ENCODE measurements at regions not wholly inside any gene's neighbourhood (a gene's known extent, or its start where the extent isn't known, plus 50 kb on each side); places are given as distances from the start of the nearest gene placed in this dataset.
A peak's percentile ranks its signal among the peaks of the same experiment; 100 is the strongest.

DNA sequence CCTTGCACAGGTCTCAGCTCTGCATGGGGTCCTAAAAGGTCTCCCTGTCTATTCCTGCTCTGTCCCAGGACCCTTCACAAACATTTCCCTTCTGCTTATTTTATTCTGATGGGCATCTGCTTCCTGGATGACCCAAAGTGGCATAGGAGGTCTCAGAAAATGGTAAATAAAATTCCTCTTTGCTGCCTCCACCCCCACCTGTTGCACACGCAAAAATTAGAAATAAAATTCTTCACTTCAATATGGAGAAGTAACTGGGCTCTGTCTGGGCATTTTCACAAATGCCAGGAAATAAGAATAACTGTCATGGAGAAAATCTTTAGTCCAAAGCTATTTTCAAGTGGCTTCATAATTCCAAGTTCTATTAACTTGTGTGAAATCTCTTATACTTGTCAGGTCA is 106.6 kb upstream of the MAP1B start:
- Histone ChIP-seq H3K18ac (ENCODE audit: low read length) (no peak overlapping the region), H2BK5ac (ENCODE audit: low read length) (no peak overlapping the region), H3K4me2 (ENCODE audit: insufficient read depth, low read length, poor library complexity, severe bottlenecking) (no peak overlapping the region), H3K27ac (replicated peaks; ENCODE audit: low read length) (no peak overlapping the region), H2AFZ (ENCODE audit: low read length) (no peak overlapping the region), H3K9me3 (replicated peaks in 1 of 2; ENCODE audit: control insufficient read depth in 2 of 2, insufficient read depth in 1 of 2, low read depth in 1 of 2, low read length in 2 of 2) (peaks cover 0 to 4% of the 10 kb centered on the region in 2 donors), H4K91ac (ENCODE audit: low read depth, low read length, poor library complexity) (no peak overlapping the region), H3K23ac (ENCODE audit: low read depth, low read length, poor library complexity) (no peak overlapping the region), H2BK120ac (ENCODE audit: low read depth, low read length) (no peak overlapping the region), H2BK15ac (ENCODE audit: low read length) (no peak overlapping the region), H2BK12ac (ENCODE audit: low read length) (no peak overlapping the region), H3K14ac (ENCODE audit: low read length) (no peak overlapping the region), H3K4me3 (ENCODE audit: low read length in 2 of 2) (no peak overlapping the region), H3K4me1 (ENCODE audit: control insufficient read depth in 2 of 2, insufficient read depth in 1 of 2, low read depth in 1 of 2, low read length in 2 of 2) (peaks cover 1 to 2% of the 10 kb centered on the region in 2 donors), H3K9ac (ENCODE audit: low read depth, low read length, poor library complexity) (no peak overlapping the region), H3K4ac (ENCODE audit: low read length) (no peak overlapping the region), H3K27me3 (ENCODE audit: control insufficient read depth in 3 of 3, insufficient read depth in 3 of 3, low read depth in 1 of 3, low read length in 3 of 3) (no peaks in the 10 kb centered on the region), H3K79me1 (ENCODE audit: low read depth, low read length) (no peaks in the 10 kb centered on the region), H4K8ac (ENCODE audit: low read depth, low read length) (no peak overlapping the region), H3K36me3 (replicated peaks in 1 of 2; ENCODE audit: control insufficient read depth in 2 of 2, insufficient read depth in 2 of 2, low read length in 2 of 2) (no peaks in the 10 kb centered on the region), H2AK5ac (ENCODE audit: low read depth, low read length) (no peak overlapping the region)
- DNase-seq (ENCODE audit: low spot score) = no peak
- no CpG with 5 or more reads among the region's 1 CpG for WGBS, 2 donors (ENCODE audit: extremely low coverage in 2 of 2, insufficient read length in 2 of 2, insufficient replicate concordance in 1 of 2)

DNA sequence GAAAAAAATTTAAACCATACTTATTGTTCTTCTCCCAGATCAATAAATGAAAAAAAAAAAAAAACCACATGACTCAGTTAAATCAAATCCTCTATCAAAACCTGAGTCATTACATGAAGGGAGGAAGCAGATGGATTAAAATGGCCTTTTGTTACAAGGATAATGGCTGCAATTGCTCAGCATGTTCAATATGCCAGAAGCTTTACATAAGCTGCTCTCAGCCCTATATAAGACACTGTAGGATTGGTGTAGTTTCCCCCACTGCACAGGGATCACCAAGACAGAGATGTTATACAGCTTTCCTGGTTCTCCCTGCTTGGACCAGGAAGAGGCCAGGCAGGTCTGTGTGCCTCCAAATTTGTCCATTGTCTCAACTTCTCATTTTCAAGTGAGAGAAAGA is 101.6 kb upstream of the MAP1B start:
- no peak overlapping the region for H3K4ac ChIP-seq (ENCODE audit: low read length)
- no peak overlapping the region for H2BK120ac ChIP-seq (ENCODE audit: low read depth, low read length)
- no peak overlapping the region for H2AK5ac ChIP-seq (ENCODE audit: low read depth, low read length)
- no peak overlapping the region for H3K4me2 ChIP-seq (ENCODE audit: insufficient read depth, low read length, poor library complexity, severe bottlenecking)
- H3K14ac ChIP-seq (ENCODE audit: low read length) = no peak overlapping the region
- H2BK5ac ChIP-seq (ENCODE audit: low read length) = no peak overlapping the region
- no peak overlapping the region for H4K91ac ChIP-seq (ENCODE audit: low read depth, low read length, poor library complexity)
- H3K9ac ChIP-seq (ENCODE audit: low read depth, low read length, poor library complexity) = no peak overlapping the region
- no peak overlapping the region for H3K27ac ChIP-seq (replicated peaks; ENCODE audit: low read length)
- no peak overlapping the region for H3K4me3 ChIP-seq (ENCODE audit: low read length in 2 of 2)
- no peak overlapping the region for H3K18ac ChIP-seq (ENCODE audit: low read length)
- DNase-seq (ENCODE audit: low spot score) = no peak
- H3K36me3 ChIP-seq (replicated peaks in 1 of 2; ENCODE audit: control insufficient read depth in 2 of 2, insufficient read depth in 2 of 2, low read length in 2 of 2) = no peaks in the 10 kb centered on the region
- H3K9me3 ChIP-seq (replicated peaks in 1 of 2; ENCODE audit: control insufficient read depth in 2 of 2, insufficient read depth in 1 of 2, low read depth in 1 of 2, low read length in 2 of 2) = no peaks in the 10 kb centered on the region
- H4K8ac ChIP-seq (ENCODE audit: low read depth, low read length) = no peak overlapping the region
- peak overlapping the region; percentile 80 for H2AFZ ChIP-seq (ENCODE audit: low read length)
- no peak overlapping the region for H3K23ac ChIP-seq (ENCODE audit: low read depth, low read length, poor library complexity)
- no peaks in the 10 kb centered on the region for H3K79me1 ChIP-seq (ENCODE audit: low read depth, low read length)
- no peak overlapping the region for H2BK12ac ChIP-seq (ENCODE audit: low read length)
- H3K27me3 ChIP-seq (ENCODE audit: control insufficient read depth in 3 of 3, insufficient read depth in 3 of 3, low read depth in 1 of 3, low read length in 3 of 3) = no peaks in the 10 kb centered on the region
- H3K4me1 ChIP-seq (ENCODE audit: control insufficient read depth in 2 of 2, insufficient read depth in 1 of 2, low read depth in 1 of 2, low read length in 2 of 2) = peaks cover 9 to 14% of the 10 kb centered on the region in 2 donors
- H2BK15ac ChIP-seq (ENCODE audit: low read length) = no peak overlapping the region

GRCh38 chr5:72006361-72006760 is 100.9 kb upstream of the MAP1B start:
- H3K9me3 ChIP-seq (replicated peaks in 1 of 2; ENCODE audit: control insufficient read depth in 2 of 2, insufficient read depth in 1 of 2, low read depth in 1 of 2, low read length in 2 of 2) = no peaks in the 10 kb centered on the region
- WGBS, 2 donors (ENCODE audit: extremely low coverage in 2 of 2, insufficient read length in 2 of 2, insufficient replicate concordance in 1 of 2) = no CpG with 5 or more reads among the region's 1 CpG
- no peaks in the 10 kb centered on the region for H3K36me3 ChIP-seq (replicated peaks in 1 of 2; ENCODE audit: control insufficient read depth in 2 of 2, insufficient read depth in 2 of 2, low read length in 2 of 2)
- no peak for DNase-seq (ENCODE audit: low spot score)
- no peak overlapping the region for H2AK5ac ChIP-seq (ENCODE audit: low read depth, low read length)
- no peak overlapping the region for H3K4ac ChIP-seq (ENCODE audit: low read length)
- no peak overlapping the region for H4K91ac ChIP-seq (ENCODE audit: low read depth, low read length, poor library complexity)
- H2BK15ac ChIP-seq (ENCODE audit: low read length) = no peak overlapping the region
- H3K9ac ChIP-seq (ENCODE audit: low read depth, low read length, poor library complexity) = no peak overlapping the region
- H2AFZ ChIP-seq (ENCODE audit: low read length) = peak overlapping the region; percentile 80
- H3K4me1 ChIP-seq (ENCODE audit: control insufficient read depth in 2 of 2, insufficient read depth in 1 of 2, low read depth in 1 of 2, low read length in 2 of 2) = peaks cover 9 to 14% of the 10 kb centered on the region in 2 donors
- no peak overlapping the region for H4K8ac ChIP-seq (ENCODE audit: low read depth, low read length)
- no peaks in the 10 kb centered on the region for H3K27me3 ChIP-seq (ENCODE audit: control insufficient read depth in 3 of 3, insufficient read depth in 3 of 3, low read depth in 1 of 3, low read length in 3 of 3)
- no peak overlapping the region for H3K18ac ChIP-seq (ENCODE audit: low read length)
- H2BK5ac ChIP-seq (ENCODE audit: low read length) = no peak overlapping the region
- no peak overlapping the region for H3K27ac ChIP-seq (replicated peaks; ENCODE audit: low read length)
- no peak overlapping the region for H3K4me2 ChIP-seq (ENCODE audit: insufficient read depth, low read length, poor library complexity, severe bottlenecking)
- H2BK120ac ChIP-seq (ENCODE audit: low read depth, low read length) = no peak overlapping the region
- H3K23ac ChIP-seq (ENCODE audit: low read depth, low read length, poor library complexity) = no peak overlapping the region
- no peak overlapping the region for H3K14ac ChIP-seq (ENCODE audit: low read length)
- no peak overlapping the region for H3K4me3 ChIP-seq (ENCODE audit: low read length in 2 of 2)
- no peak overlapping the region for H2BK12ac ChIP-seq (ENCODE audit: low read length)
- H3K79me1 ChIP-seq (ENCODE audit: low read depth, low read length) = no peaks in the 10 kb centered on the region

DNA sequence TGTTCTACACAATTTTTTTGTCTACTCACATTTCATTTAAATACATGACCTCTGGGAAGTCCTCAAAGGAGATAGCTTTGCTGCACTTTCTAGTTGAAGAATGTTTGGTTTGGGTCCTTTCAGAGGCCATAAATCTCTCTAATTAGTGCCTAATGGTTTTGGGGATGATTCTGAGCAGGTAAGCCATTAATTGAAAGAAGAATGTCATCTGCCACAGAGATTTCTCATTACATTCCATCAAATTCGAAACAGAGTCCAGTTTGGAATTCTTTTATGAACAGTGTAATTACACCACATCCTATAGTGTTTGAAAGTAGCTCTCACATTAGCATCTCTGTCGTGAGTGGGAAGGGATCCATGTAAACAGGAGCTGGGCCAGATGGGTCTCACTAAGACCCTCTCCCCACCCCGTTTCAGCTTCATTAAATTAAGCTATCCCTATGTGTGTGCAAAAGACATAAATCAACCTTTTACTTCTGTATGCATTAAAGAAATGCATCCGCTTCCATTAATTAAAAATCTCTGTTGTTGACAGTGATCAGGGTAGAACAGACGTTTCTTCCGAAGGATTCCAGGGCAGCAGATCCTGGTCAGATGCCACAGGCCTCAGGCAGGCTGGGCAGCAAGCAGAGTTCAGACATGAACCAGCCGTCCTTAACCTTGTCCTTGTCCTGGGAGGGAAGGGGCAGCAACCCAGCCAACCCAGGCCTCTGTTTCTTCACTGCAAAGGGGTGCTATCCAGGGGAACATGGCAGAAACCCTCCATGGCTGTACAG is 99.8 kb upstream of the MAP1B start:
- no peak overlapping the region for H2BK12ac ChIP-seq (ENCODE audit: low read length)
- no peak for DNase-seq (ENCODE audit: low spot score)
- H3K79me1 ChIP-seq (ENCODE audit: low read depth, low read length) = no peaks in the 10 kb centered on the region
- H3K9me3 ChIP-seq (replicated peaks in 1 of 2; ENCODE audit: control insufficient read depth in 2 of 2, insufficient read depth in 1 of 2, low read depth in 1 of 2, low read length in 2 of 2) = no peaks in the 10 kb centered on the region
- peak overlapping the region; percentile 30 for H2AFZ ChIP-seq (ENCODE audit: low read length)
- H3K36me3 ChIP-seq (replicated peaks in 1 of 2; ENCODE audit: control insufficient read depth in 2 of 2, insufficient read depth in 2 of 2, low read length in 2 of 2) = no peaks in the 10 kb centered on the region
- H3K4ac ChIP-seq (ENCODE audit: low read length) = no peak overlapping the region
- H3K4me2 ChIP-seq (ENCODE audit: insufficient read depth, low read length, poor library complexity, severe bottlenecking) = no peak overlapping the region
- H2BK5ac ChIP-seq (ENCODE audit: low read length) = no peak overlapping the region
- no peak overlapping the region for H2BK15ac ChIP-seq (ENCODE audit: low read length)
- WGBS, 2 donors (ENCODE audit: extremely low coverage in 2 of 2, insufficient read length in 2 of 2, insufficient replicate concordance in 1 of 2) = no CpG with 5 or more reads among the region's 7 CpGs
- no peaks in the 10 kb centered on the region for H3K27me3 ChIP-seq (ENCODE audit: control insufficient read depth in 3 of 3, insufficient read depth in 3 of 3, low read depth in 1 of 3, low read length in 3 of 3)
- H3K18ac ChIP-seq (ENCODE audit: low read length) = no peak overlapping the region
- no peak overlapping the region for H4K91ac ChIP-seq (ENCODE audit: low read depth, low read length, poor library complexity)
- no peak overlapping the region for H2BK120ac ChIP-seq (ENCODE audit: low read depth, low read length)
- H3K23ac ChIP-seq (ENCODE audit: low read depth, low read length, poor library complexity) = no peak overlapping the region
- H4K8ac ChIP-seq (ENCODE audit: low read depth, low read length) = no peak overlapping the region
- no peak overlapping the region for H3K14ac ChIP-seq (ENCODE audit: low read length)
- no peak overlapping the region for H3K4me3 ChIP-seq (ENCODE audit: low read length in 2 of 2)
- H3K9ac ChIP-seq (ENCODE audit: low read depth, low read length, poor library complexity) = no peak overlapping the region
- no peak overlapping the region for H3K27ac ChIP-seq (replicated peaks; ENCODE audit: low read length)
- H3K4me1 ChIP-seq (ENCODE audit: control insufficient read depth in 2 of 2, insufficient read depth in 1 of 2, low read depth in 1 of 2, low read length in 2 of 2) = peaks cover 9 to 14% of the 10 kb centered on the region in 2 donors
- H2AK5ac ChIP-seq (ENCODE audit: low read depth, low read length) = no peak overlapping the region
